Chondrocyte (in vitro differentiated cells): ENCODE measurements at regions not wholly inside any gene's neighbourhood (a gene's known extent, or its start where the extent isn't known, plus 50 kb on each side); places are given as distances from the start of the nearest gene placed in this dataset.

Experiments used
- DNase-seq: peaks from one replicate; pipeline ENCODE4 v3.0.0; 2021; ENCODE audit warnings: mixed read lengths, low spot score
- H3K27ac Mint-ChIP-seq: one replicate; pipeline ENCODE4 v1.8.0; 2021; ENCODE audit warnings: mild to moderate bottlenecking, moderate library complexity, mixed read lengths; ENCODE audit not compliant: unreplicated experiment
- H3K27me3 Mint-ChIP-seq: 2 replicates; pipeline ENCODE4 v1.8.0; 2021; ENCODE audit warnings: low read depth, mixed read lengths
- H3K36me3 Mint-ChIP-seq: 2 replicates; pipeline ENCODE4 v1.8.0; 2021; ENCODE audit warnings: low read depth, mixed read lengths
- H3K4me1 Mint-ChIP-seq: 2 replicates; pipeline ENCODE4 v1.8.0; 2021; ENCODE audit warnings: low read depth, mild to moderate bottlenecking, mixed read lengths
- H3K4me3 Mint-ChIP-seq: one replicate; pipeline ENCODE4 v1.8.0; 2021; ENCODE audit warnings: mild to moderate bottlenecking, moderate library complexity, mixed read lengths; ENCODE audit not compliant: unreplicated experiment
- H3K9me3 Mint-ChIP-seq: 2 replicates; pipeline ENCODE4 v1.8.0; 2021; ENCODE audit warnings: low read depth, mixed read lengths
- TF ChIP-seq, protein P1 (sequence below): fragments of 200-600 bp; sonication (generic); IDR thresholded peaks from 2 replicates; pipeline ENCODE4 v1.5.0; 2021; ENCODE audit warnings: antibody characterized with exemption, mild to moderate bottlenecking, moderate library complexity

DNA sequence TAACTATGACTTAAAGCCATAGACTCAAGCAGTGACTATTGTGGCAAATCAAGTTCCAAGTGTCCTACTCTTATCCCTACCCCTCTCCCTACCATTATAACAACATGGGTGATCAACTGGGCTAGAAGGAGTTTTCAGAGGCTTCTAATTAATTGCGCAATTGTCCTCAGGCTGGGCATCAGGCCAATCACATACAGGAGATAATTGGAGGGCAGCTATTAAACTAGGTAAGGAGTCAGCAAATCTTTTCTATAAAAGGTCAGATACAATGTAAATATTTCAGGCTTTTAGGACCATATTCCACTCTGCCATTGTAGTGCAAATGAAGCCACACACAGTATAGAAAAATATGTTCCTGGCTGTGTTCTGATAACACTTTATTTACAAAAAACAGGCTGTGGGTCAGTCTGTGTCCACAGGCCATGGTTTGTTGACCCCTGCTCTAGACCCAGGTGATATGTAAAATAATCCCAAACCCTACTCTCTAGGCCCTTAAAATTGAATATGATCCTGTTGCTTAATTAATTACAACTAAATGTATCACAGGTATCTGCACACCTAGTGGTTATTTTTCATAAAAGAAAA, 141.4 kb upstream of the PIK3R1 start:
- Mint-ChIP-seq H3K27me3 (peaks cover 2% of the 10 kb centered on the region), H3K4me3 (no peak overlapping the region), H3K36me3 (no peaks in the 10 kb centered on the region), H3K9me3 (no peaks in the 10 kb centered on the region), H3K4me1 (no peaks in the 10 kb centered on the region), H3K27ac (no peak overlapping the region)
- no peak for DNase-seq
- TF ChIP-seq, protein P1, sequence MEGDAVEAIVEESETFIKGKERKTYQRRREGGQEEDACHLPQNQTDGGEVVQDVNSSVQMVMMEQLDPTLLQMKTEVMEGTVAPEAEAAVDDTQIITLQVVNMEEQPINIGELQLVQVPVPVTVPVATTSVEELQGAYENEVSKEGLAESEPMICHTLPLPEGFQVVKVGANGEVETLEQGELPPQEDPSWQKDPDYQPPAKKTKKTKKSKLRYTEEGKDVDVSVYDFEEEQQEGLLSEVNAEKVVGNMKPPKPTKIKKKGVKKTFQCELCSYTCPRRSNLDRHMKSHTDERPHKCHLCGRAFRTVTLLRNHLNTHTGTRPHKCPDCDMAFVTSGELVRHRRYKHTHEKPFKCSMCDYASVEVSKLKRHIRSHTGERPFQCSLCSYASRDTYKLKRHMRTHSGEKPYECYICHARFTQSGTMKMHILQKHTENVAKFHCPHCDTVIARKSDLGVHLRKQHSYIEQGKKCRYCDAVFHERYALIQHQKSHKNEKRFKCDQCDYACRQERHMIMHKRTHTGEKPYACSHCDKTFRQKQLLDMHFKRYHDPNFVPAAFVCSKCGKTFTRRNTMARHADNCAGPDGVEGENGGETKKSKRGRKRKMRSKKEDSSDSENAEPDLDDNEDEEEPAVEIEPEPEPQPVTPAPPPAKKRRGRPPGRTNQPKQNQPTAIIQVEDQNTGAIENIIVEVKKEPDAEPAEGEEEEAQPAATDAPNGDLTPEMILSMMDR: no peak

DNA sequence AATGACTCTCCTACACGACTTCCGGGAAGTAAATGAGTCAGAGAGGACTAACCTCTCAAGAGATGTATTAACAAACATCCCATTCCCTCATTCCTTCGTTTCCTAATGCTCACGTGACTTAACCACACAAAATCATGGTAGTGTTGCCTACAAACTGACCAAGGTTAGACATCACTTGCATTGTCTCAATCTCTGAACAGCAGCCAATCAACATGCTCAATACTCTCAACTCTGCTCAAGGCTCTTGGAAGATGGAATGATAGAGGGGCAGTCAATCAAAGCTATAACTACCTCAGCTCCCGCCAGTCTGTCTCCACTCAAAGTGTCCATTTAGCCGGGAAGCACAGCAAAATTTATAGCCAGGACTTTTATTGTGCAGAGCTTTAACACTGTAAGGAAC, 143.8 kb upstream of the PIK3R1 start:
- no peaks in the 10 kb centered on the region for H3K36me3 Mint-ChIP-seq

DNA sequence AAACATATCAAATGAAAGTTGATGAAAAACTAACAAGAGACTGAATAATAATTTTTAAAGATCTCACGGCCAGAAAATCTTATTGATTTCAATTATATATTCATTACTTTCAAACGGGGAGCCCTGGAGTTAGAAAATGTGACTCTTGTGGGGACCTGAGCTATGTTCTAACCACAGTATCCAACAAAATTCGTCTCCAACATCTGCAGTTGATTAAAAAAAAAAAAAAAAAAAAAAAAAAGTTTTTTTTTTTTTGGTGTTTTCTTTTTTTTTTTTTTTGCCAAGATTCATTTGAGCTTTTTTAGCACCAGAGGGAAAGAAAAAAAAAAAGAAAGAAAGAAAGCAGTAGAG, 144.3 kb upstream of the PIK3R1 start:
- Mint-ChIP-seq H3K4me3 (no peak overlapping the region), H3K4me1 (peaks cover 4% of the 10 kb centered on the region), H3K36me3 (no peaks in the 10 kb centered on the region), H3K27me3 (peaks cover 2% of the 10 kb centered on the region), H3K27ac (no peak overlapping the region), H3K9me3 (peaks cover under 1% of the 10 kb centered on the region)
- no peak for DNase-seq
- TF ChIP-seq, protein P1: no peak

More for the DNA sequence above, 143.8 kb upstream of the PIK3R1 start:
- Mint-ChIP-seq H3K9me3 (no peaks in the 10 kb centered on the region), H3K27me3 (peaks cover 2% of the 10 kb centered on the region), H3K27ac (no peak overlapping the region), H3K4me1 (peaks cover 2% of the 10 kb centered on the region), H3K4me3 (no peak overlapping the region)
- DNase-seq: no peak
- TF ChIP-seq, protein P1: no peak

DNA sequence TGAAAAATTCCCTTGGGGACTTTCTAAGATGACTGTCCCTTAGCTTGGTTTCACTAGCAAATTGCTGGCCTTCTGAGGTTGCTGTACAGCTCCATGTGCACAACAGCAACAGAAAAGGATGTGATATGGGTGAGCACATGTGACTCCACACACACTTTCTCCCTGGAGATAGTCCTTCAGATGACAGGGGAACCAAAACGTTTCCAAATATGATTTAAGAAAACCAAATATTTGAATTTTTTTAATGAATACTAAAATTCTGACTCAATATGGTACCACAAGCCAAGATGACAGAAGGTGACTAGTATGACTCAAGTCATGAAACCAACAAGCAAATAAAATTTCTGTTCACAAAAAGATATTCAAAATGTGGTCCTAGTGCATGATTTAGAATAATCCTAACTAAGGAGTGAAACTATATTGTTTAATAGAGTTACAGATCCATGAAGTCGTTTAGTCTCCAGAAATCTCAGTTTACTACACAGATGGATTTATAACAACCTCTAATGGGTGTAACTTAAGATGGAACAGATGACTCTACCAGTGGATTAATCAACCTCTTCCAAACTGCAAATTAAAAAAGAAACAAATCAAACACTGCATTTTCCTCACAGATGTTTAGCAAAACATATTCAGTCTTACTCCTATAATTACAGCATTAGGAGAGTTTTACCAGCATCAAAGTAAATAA, 144.8 kb upstream of the PIK3R1 start:
- H3K27ac Mint-ChIP-seq: no peak overlapping the region
- H3K4me3 Mint-ChIP-seq: no peak overlapping the region

DNA sequence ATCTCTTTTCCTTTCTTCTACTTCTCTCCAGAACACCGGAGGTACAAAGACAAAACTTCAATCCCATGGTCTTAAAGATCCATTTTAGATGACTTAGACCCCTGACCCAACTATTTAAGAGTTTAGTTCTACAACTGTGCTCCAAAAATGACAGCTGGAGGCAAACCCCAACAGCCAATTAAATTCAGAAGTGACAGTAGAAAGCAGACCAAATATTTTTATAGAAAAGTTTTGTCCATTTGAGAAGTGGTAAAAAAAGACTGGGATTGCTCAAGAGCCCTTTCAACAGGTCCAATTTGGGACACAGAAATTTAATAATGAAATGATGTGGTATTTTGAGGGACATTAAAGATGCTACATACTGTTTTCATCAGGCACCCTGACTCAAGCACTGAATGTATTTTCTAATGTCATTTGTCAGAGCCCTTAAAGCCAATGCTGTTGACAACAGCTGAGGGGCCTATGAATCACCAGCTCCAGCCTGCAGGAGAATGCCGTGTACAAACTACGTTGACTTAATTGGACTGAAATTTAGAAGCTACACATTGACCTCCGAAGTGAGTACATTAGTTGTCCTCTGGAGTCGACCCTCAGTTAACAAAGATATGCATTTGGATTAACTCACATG, 147.5 kb upstream of the PIK3R1 start:
- Mint-ChIP-seq H3K36me3 (no peaks in the 10 kb centered on the region), H3K4me3 (no peak overlapping the region), H3K27me3 (no peaks in the 10 kb centered on the region), H3K9me3 (peaks cover 8% of the 10 kb centered on the region), H3K4me1 (peaks cover 4% of the 10 kb centered on the region), H3K27ac (no peak overlapping the region)
- no peak for DNase-seq
- TF ChIP-seq, protein P1: no peak

More for the DNA sequence above, 144.8 kb upstream of the PIK3R1 start:
- H3K27me3 Mint-ChIP-seq: peaks cover under 1% of the 10 kb centered on the region
- TF ChIP-seq, protein P1: no peak
- no peaks in the 10 kb centered on the region for H3K36me3 Mint-ChIP-seq
- peaks cover 4% of the 10 kb centered on the region for H3K4me1 Mint-ChIP-seq
- peaks cover 5% of the 10 kb centered on the region for H3K9me3 Mint-ChIP-seq
- DNase-seq: no peak
